ENCODE measurements at regions not wholly inside any gene's neighbourhood (a gene's known extent, or its start where the extent isn't known, plus 50 kb on each side); places are given as distances from the start of the nearest gene placed in this dataset.

GRCh38 chr2:129253461-129253812 is 726.0 kb upstream of the RAB6C start:
- DNase-seq: no peak

- DNase-seq: no peak
These were observed 724.7 kb upstream of the RAB6C start for GRCh38 chr2:129254718-129255117.

GRCh38 chr2:129255610-129256313 is 723.7 kb upstream of the RAB6C start:
- DNase-seq: no peak

GRCh38 chr2:129256642-129257041 is 722.8 kb upstream of the RAB6C start:
- no peak for DNase-seq

GRCh38 chr2:129262934-129263333 is 716.5 kb upstream of the RAB6C start:
- no peak for DNase-seq

GRCh38 chr2:129263939-129264338 is 715.5 kb upstream of the RAB6C start:
- DNase-seq: no peak

- DNase-seq: no peak
These were observed 711.9 kb upstream of the RAB6C start for GRCh38 chr2:129267559-129267958.

- DNase-seq: no peak
These were observed 706.0 kb upstream of the RAB6C start for GRCh38 chr2:129273266-129274037.

GRCh38 chr2:129274038-129274415 is 705.4 kb upstream of the RAB6C start:
- no peak for DNase-seq

- DNase-seq: no peak
These were observed 704.5 kb upstream of the RAB6C start for GRCh38 chr2:129274918-129275317.

- DNase-seq: no peak
These were observed 703.8 kb upstream of the RAB6C start for GRCh38 chr2:129275706-129276105.

GRCh38 chr2:129276978-129277584 is 702.4 kb upstream of the RAB6C start:
- DNase-seq: no peak

GRCh38 chr2:129277585-129277981 is 701.9 kb upstream of the RAB6C start:
- DNase-seq: no peak

GRCh38 chr2:129281791-129282530 is 697.5 kb upstream of the RAB6C start:
- DNase-seq: no peak

GRCh38 chr2:129285012-129285411 is 694.5 kb upstream of the RAB6C start:
- no peak for DNase-seq

- no peak for DNase-seq
These were observed 686.1 kb upstream of the RAB6C start for GRCh38 chr2:129293326-129293725.

GRCh38 chr2:129296396-129296795 is 683.1 kb upstream of the RAB6C start:
- no peak for DNase-seq

GRCh38 chr2:129296806-129297205 is 682.7 kb upstream of the RAB6C start:
- DNase-seq: no peak

GRCh38 chr2:129297430-129297829 is 682.0 kb upstream of the RAB6C start:
- DNase-seq: no peak

GRCh38 chr2:129299338-129299737 is 680.1 kb upstream of the RAB6C start:
- DNase-seq: no peak

GRCh38 chr2:129299756-129300155 is 679.7 kb upstream of the RAB6C start:
- DNase-seq: no peak

- no peak for DNase-seq
These were observed 679.0 kb upstream of the RAB6C start for GRCh38 chr2:129300456-129300855.

- no peak for DNase-seq
These were observed 678.0 kb upstream of the RAB6C start for GRCh38 chr2:129301431-129301913.

Measured in stimulated activated CD4-positive, alpha-beta T cell treated with anti-CD3 and anti-CD28 coated beads, Interleukin-15, amount 100 ng/mL, for 24 hours (primary cell).